OCI-LY3 (cell line): ENCODE measurements at regions not wholly inside any gene's neighbourhood (a gene's known extent, or its start where the extent isn't known, plus 50 kb on each side); places are given as distances from the start of the nearest gene placed in this dataset.

ENCODE experiments used
- CTCF ChIP-seq: fragments of 200-600, 300-600 bp; sonication (generic); IDR thresholded peaks from 2 replicates; pipeline ENCODE4 v1.5.1; 2014; ENCODE audit warnings: antibody characterized with exemption, low read length, low read depth
- EZH2phosphoT487 ChIP-seq: fragments of 200-600 bp; shearing (Covaris generic); IDR thresholded peaks from 2 replicates; pipeline ENCODE4 v1.6.1; 2018; ENCODE audit warnings: antibody characterized with exemption, mixed run types, low read depth

GRCh38 chr6:148021699-148022098 lies 320.9 kb upstream of the SASH1 start:
- TF ChIP-seq CTCF (no peak), EZH2phosphoT487 (no peak)
